CD4-positive, alpha-beta T cell treated with Interleukin-2 at 100 ng/mL for 4 hours (primary cell): ENCODE measurements at regions not wholly inside any gene's neighbourhood (a gene's known extent, or its start where the extent isn't known, plus 50 kb on each side); places are given as distances from the start of the nearest gene placed in this dataset.
A peak's percentile ranks its signal among the peaks of the same experiment; 100 is the strongest.
"Not testable (repeated sequence)": the region's sequence is repeated elsewhere in the genome, so short reads cannot be mapped to it uniquely, and the experiment has no call there.

Experiments
- DNase-seq: peaks from one replicate; pipeline ENCODE4 v3.0.0-alpha.2; 2020; ENCODE audit warnings: low spot score

GRCh38 chr12:47410383-47410782 is 295.4 kb downstream of the RPAP3 start:
- DNase-seq, result no peak

- DNase-seq, result no peak
Observed at GRCh38 chr12:47409310-47409987, 296.4 kb downstream of the RPAP3 start.

DNA sequence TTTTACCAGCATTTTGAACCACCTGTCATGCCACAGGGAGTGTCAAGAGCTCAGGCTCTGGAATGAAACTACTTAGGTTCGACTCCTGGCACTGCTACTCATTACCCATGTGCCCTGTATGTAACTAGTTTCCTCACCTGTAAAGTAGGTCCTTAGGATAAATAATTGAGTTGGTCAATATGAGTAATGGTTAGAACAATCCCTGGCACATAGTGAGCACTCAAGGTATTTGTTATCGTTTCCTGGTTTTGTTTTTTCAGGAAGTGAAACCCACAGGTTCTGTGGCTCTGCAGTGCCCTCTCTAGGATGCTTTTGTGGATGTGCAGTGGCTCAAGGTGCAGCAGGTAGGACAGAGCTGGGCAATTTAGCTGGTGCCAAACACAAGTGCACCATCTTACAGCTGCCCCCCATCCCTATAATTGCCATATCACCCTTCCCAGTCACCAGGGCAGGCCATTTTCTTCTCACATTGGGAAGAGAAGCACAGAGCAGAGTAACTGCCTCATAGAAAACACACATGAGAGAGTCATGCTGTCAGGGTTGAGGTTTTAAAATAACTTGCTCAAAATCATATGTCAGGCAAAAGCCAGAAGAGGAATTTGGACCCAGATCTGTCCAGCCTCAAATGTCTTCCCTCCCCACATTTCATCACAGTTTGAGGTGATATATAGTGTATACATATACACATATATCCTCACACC is 297.5 kb downstream of the RPAP3 start:
- peak; percentile 49 for DNase-seq

- DNase-seq, result no peak
Observed at GRCh38 chr12:47407463-47408129, 298.2 kb downstream of the RPAP3 start.

DNA sequence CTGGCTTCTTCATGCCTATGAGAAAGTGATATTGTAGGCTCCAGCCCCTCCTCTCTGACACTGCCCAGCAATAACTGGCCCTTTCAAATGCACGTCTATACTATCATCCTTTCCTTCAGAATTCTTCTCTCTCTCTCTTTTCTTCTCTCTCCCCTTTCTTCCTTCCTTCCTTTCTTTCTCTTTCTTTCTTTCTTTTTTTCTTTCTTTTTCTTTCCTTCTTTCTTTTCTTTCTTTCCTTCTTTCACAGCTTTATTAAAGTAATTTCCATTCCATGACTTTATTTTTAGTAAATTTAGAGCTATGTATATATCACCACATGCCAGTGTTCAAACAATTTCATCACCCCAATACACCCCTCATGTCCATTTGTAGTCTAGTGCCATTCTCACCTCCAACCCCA is 302.1 kb downstream of the RPAP3 start:
- DNase-seq, result no peak

- not testable (repeated sequence) for DNase-seq
Observed at GRCh38 chr12:47401196-47401595, 304.6 kb downstream of the RPAP3 start.

GRCh38 chr12:47400266-47400665 is 305.6 kb downstream of the RPAP3 start:
- DNase-seq, result no peak

GRCh38 chr12:47397664-47398281 is 308.1 kb downstream of the RPAP3 start:
- peak; percentile 74 for DNase-seq

GRCh38 chr12:47396902-47397663 is 308.7 kb downstream of the RPAP3 start:
- DNase-seq, result no peak

- DNase-seq, result no peak
Observed at GRCh38 chr12:47394070-47394469, 311.8 kb downstream of the RPAP3 start.

- no peak for DNase-seq
Observed at GRCh38 chr12:47393403-47393790, 312.4 kb downstream of the RPAP3 start.

- DNase-seq, result peak; percentile 55
Observed at GRCh38 chr12:47391566-47391965, 311.8 kb upstream of the AMIGO2 start.

- DNase-seq, result no peak
Observed at GRCh38 chr12:47388712-47389111, 309.0 kb upstream of the AMIGO2 start.

DNA sequence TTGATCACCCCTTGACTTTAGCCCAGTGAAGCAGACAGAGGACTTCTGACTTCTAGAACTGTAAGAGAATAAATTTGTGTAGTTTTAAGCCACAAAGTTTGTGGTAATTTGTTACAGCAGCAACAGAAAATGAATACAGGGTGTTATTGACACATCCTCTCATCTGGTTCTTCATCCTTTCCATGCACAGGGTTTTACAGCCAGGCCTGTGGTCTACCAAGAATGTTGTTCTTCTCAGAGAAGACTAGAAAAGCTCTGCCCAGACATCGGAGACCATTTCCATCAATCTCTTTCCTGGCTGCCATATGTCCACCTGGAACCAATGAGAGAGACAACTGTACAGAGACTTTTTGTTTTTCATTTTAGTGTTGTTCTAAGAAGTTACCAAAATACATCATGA is 308.2 kb upstream of the AMIGO2 start:
- no peak for DNase-seq

- DNase-seq, result no peak
Observed at GRCh38 chr12:47385653-47386052, 305.9 kb upstream of the AMIGO2 start.

DNA sequence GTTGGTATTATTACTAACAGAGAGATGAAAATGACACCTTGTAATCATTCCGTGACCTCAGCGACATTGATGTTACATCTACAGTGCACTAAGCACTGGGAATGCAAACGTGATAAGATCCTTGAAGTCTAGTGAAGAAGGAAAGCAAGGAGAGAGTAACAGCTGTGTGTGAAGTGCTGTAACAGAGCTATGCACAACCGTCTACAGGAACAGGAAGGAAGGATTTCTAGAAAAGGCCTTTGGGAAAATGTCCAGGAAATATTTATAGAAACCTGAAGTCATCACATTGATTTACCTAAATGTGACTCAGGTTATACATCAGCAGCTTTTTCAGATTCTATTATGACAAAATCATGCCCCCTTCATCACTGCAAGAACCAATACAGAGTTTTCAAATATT is 304.2 kb upstream of the AMIGO2 start:
- no peak for DNase-seq

DNA sequence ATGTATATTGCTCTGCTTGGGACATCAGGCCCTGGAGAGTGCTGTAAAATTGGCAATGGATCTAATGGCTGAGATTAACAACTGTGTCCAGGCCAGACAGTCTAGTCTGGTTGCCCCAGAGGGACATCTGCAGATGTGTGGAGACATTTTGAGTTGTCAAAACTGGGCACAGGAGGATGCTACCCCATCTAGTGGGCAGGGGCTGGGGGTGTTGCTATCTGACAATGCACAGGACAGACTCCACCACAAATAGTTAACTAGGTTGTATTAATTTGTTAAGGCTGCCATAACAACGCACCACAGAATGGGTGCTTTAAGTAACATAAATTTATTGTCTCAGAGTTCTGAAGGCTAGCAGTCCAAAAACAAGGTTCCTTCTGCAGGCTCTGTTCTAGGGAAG is 302.5 kb upstream of the AMIGO2 start:
- DNase-seq, result no peak

DNA sequence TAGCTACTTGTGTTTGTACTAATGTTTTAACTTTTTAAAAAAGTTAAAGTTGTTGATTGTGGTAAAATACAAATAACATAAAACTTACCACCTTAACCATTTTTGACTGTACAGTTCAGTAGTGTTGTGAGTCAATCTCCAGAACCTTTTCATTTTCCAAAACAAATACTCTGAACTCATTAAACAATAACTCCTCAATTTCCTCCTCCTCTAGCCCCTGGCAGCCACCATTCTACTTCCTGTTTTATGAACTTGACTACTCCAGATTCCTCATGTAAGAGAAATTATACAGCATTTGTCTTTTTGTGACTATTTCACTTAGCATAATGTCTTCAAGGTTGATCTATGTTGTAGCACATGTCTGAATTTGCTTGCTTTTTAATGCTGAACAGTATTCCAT is 299.1 kb upstream of the AMIGO2 start:
- DNase-seq, result no peak

DNA sequence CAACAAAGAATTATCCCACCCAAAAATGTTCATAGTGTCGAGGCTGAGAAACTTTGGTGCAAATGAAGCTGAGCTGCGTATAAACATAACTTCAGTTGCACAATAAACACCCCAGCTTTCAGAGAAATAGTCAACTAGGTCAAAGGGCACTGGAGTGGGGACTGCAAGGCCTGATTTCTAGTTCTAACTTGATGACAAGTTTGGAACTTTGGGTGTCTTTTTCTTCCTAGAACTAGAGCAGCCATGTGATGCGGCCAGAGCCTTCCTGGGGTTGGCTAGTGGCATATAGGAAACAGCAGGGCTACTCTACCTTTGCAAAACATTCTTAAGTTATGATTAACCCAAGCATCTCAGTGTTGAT is 298.4 kb upstream of the AMIGO2 start:
- no peak for DNase-seq

GRCh38 chr12:47377414-47378221 is 297.9 kb upstream of the AMIGO2 start:
- DNase-seq, result no peak

- no peak for DNase-seq
Observed at GRCh38 chr12:47376927-47377326, 297.2 kb upstream of the AMIGO2 start.
